HG03558 (cell line): ENCODE measurements at regions not wholly inside any gene's neighbourhood (a gene's known extent, or its start where the extent isn't known, plus 50 kb on each side); places are given as distances from the start of the nearest gene placed in this dataset.

Experiments
- ATAC-seq: cut with Tn5 transposase; IDR thresholded peaks from one replicate; pipeline ENCODE4 v1.9.1; 2021; ENCODE audit warnings: moderate number of reproducible peaks; ENCODE audit not compliant: unreplicated experiment; ENCODE audit errors: extremely low read depth

GRCh38 chr6:23587582-23587981 lies 538.4 kb upstream of the NRSN1 start:
- ATAC-seq = no peak

DNA sequence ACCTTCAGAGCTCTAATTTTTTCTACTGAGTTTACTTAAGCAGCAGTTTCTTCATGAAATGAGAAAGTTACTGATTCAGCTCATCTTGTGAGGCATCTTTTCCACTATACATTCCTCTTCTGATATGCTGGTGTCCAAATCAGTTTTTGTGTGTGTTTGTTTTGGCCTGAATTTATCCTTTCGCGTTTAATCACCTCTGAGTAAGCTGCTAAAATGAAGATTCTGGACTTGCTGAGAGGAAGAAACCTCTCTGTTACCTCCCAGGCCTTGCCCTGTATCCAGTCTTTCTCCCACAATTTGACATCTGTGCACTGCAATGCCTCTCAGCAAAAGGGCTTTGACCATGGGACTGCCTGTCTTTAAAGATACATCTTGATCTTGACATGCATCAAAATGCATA lies 536.2 kb upstream of the NRSN1 start:
- ATAC-seq = no peak

DNA sequence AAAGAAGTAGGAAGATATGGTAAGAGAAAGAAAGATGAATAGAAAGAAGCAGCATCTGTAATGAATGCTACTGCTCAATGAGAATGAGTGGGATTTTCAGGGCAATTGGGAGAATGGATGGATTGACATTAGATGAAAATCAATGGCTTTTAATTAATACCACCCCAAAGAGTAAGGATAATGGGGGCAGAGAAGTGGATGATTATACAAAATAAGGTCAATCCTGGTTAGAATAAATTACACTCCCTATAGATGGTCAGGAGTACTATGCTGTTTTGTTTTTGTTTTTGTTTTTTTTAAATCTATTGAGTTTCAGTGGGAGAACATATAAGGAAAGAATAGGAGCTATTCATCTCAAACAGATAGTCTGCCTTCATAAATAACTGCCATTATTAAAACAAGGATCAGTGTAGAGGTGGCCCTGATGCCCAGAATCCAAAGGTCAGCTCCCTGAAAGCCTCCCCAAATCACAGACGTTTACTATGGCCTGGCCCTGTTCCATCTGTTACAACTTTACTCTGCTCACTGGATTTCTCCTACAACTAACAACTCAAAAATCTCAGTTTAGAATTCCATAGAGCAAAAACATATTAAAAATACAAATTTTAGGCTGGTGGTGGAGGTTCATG lies 535.4 kb upstream of the NRSN1 start:
- ATAC-seq = no peak

- ATAC-seq = no peak
These were observed 534.3 kb upstream of the NRSN1 start for GRCh38 chr6:23591761-23592160.

DNA sequence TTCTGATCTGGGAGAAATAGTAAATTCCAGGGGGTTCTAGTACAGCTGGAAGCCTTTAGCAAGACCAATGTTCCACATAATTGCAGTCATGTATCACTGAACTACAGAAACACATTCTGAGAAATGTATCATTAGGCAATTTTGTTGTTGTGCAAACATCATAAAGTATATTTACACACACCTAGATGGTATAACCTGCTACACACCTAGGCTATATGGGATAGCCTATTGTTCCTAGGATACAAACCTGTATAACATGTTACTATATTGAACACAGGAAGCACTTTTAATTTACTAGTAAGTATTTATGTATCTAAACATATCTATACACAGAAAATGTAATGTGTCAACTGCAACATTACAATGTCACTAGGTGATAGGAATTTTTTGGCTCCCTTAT lies 525.9 kb upstream of the NRSN1 start:
- ATAC-seq = no peak

GRCh38 chr6:23601811-23602345 lies 524.1 kb upstream of the NRSN1 start:
- no peak for ATAC-seq

GRCh38 chr6:23608931-23609435 lies 517.0 kb upstream of the NRSN1 start:
- no peak for ATAC-seq

GRCh38 chr6:23611776-23612381 lies 514.1 kb upstream of the NRSN1 start:
- no peak for ATAC-seq

GRCh38 chr6:23618366-23618765 lies 507.6 kb upstream of the NRSN1 start:
- ATAC-seq = no peak

DNA sequence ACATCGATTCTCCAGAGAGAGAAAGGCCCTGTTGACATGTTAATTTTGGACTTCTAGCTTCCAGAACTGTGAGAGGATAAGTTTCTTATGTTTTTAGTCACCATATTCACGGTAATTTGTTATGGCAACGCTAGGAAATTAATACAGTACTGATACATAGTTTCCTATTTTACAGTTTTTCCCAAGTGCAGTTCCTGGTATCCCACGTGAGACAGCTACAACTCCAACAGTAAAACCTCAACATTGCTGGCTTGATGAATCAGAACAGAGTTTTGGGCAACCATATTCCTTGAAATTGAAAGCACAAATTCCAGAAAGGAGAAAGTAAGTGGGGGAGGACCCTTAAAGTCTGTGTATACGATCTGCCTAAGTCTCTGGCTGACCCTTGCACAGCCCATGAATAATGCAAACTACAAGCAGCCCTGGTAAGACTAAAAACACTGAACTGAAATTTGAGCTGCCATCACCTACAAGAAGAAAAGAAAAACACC lies 505.1 kb upstream of the NRSN1 start:
- no peak for ATAC-seq

GRCh38 chr6:23630726-23631635 lies 495.0 kb upstream of the NRSN1 start:
- no peak for ATAC-seq

DNA sequence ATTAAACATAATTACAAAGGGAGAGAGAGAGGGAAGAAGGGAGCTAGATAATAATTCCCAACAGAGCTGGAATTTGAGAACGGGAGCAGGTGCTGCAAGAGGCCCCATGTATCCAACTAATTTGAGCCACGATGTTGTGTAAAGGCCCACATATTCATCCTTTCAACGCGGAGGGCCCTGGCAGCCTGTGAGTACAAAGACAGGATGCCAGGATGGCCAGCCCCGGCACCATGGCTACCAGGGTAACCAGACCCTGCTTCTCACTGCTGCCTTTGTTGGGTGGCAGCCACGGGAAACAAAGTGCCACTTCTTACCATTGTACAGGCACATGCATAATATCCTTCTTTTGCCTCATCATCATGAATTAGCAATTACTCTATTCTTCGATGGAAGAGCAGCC lies 492.0 kb upstream of the NRSN1 start:
- ATAC-seq = no peak

DNA sequence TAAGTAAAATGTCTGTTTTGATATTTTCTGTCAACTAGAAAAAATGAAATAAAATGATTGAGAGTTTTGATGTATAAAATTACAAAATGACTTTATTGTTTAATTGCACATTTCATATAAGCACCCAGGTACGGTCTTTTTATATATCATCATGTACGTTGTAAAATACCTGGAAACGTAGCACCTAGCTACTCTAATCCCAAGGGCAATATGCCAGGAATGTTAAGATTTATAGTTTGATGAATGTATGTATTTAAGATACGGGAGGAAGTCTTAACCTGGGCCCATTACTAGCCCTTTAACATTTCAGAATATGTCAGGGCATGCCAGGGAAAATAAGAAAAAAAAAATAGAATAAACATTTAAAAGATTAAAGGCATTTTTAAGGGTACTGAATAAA lies 490.9 kb upstream of the NRSN1 start:
- no peak for ATAC-seq

DNA sequence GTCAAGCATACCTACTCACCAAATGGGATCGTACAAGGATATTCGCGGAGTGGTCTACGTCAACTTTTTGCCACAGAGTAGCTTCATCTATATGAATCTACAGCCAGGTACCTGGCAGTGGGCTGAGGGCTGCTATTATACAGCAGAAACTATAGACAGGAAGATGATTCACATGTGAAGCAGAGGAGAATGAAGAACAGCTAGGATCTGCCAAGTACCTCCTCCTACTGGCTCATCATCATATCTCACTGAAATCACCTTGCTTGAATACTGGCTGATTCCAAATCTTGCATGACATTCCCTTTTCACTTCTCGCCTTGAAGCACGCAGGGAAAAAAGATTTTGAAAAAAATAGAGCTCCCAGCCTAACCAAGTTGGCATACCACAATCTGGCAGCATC lies 488.7 kb upstream of the NRSN1 start:
- no peak for ATAC-seq

DNA sequence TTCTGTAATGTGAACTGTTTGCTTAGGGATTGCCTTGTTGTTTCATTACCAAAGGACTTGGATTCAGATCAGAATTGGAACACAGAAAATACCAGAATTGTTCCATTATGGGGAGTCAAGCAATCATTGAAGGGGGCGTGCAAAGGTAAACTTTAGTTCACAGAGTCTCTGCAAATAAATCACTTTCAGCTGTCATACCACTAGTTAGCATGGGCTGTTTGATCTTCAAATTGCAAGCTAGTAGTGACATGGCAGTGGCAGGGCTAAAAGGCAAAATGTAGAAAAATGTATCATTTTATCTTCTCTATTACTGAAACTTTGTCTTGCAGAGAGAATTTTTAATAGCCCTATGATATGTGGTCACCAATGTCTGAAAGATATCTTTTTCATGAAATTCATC lies 483.2 kb upstream of the NRSN1 start:
- ATAC-seq = no peak

GRCh38 chr6:23647045-23647444 lies 479.0 kb upstream of the NRSN1 start:
- ATAC-seq = no peak

GRCh38 chr6:23650676-23651075 lies 475.3 kb upstream of the NRSN1 start:
- ATAC-seq = no peak

DNA sequence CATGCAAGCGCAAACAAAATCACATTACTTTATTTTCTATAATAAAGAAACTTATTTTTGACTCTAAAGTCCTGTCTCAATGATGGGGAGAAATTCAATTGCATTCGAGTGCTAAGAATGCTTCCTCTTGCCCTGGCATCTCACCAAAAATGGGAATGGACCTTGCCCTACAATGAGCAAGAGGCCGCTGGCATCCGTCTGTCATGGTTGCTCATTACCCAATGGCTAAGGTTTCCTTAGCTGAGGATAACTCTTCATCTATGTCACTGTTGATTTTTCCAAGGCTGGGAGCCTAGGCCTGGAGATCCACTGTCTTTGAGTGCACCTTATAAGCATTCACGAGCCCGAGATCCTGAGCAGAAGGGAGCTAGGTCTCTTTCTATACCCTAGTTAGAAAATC lies 471.3 kb upstream of the NRSN1 start:
- no peak for ATAC-seq

- ATAC-seq = no peak
These were observed 470.5 kb upstream of the NRSN1 start for GRCh38 chr6:23655525-23655924.

- no peak for ATAC-seq
These were observed 469.5 kb upstream of the NRSN1 start for GRCh38 chr6:23656255-23657194.
